Astrocyte (in vitro differentiated cells and primary cell): ENCODE measurements at regions not wholly inside any gene's neighbourhood (a gene's known extent, or its start where the extent isn't known, plus 50 kb on each side); places are given as distances from the start of the nearest gene placed in this dataset.

Experiments
- EZH2 ChIP-seq: IDR thresholded peaks from 2 replicates; pipeline ENCODE4 v1.6.1; 2012; ENCODE audit warnings: mild to moderate bottlenecking, low read length, inconsistent platforms; ENCODE audit not compliant: insufficient read depth
- TF ChIP-seq, protein P1 (sequence below): IDR thresholded peaks from 2 replicates; pipeline ENCODE4 v1.5.1; 2011; ENCODE audit warnings: low read depth, mild to moderate bottlenecking, inconsistent platforms, low read length, moderate library complexity; ENCODE audit not compliant: insufficient read depth

DNA sequence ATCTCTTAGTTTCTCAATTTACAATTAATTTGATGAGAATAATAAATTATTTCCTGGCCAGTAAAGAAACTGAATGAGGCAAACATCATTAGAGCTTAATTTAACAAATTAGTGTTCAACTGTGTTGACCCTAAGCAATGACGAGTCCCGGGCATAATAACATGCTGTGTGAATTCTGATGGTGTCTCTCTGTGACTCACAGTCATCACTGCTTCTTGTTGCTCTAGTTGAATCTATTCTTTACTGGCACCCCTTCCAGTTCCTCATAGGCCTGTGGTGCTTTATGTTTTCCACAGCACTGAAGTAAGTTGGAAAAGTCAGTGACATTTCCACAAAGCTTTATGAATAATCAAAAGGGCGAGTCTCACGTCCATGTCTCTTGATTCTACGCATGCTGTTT, 57.7 kb upstream of the SLC7A11 start:
- TF ChIP-seq EZH2, result no peak
- TF ChIP-seq, protein P1, sequence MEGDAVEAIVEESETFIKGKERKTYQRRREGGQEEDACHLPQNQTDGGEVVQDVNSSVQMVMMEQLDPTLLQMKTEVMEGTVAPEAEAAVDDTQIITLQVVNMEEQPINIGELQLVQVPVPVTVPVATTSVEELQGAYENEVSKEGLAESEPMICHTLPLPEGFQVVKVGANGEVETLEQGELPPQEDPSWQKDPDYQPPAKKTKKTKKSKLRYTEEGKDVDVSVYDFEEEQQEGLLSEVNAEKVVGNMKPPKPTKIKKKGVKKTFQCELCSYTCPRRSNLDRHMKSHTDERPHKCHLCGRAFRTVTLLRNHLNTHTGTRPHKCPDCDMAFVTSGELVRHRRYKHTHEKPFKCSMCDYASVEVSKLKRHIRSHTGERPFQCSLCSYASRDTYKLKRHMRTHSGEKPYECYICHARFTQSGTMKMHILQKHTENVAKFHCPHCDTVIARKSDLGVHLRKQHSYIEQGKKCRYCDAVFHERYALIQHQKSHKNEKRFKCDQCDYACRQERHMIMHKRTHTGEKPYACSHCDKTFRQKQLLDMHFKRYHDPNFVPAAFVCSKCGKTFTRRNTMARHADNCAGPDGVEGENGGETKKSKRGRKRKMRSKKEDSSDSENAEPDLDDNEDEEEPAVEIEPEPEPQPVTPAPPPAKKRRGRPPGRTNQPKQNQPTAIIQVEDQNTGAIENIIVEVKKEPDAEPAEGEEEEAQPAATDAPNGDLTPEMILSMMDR, result no peak
